ENCODE measurements at regions not wholly inside any gene's neighbourhood (a gene's known extent, or its start where the extent isn't known, plus 50 kb on each side); places are given as distances from the start of the nearest gene placed in this dataset.

- no peak for TF ChIP-seq BCLAF1 (IDR thresholded peaks at IDR 0.05)
- TF ChIP-seq ATM (IDR thresholded peaks at IDR 0.05; ENCODE audit: borderline replicate concordance): no peak
- no peak for TF ChIP-seq ZNF264 (CRISPR knock-in tag; IDR thresholded peaks at IDR 0.05)
These were observed 353.3 kb upstream of the CNR1 start (continued) for GRCh38 chr6:88519301-88520016.

- H3K27me3 ChIP-seq (ENCODE audit: control insufficient read depth in 1 of 2, insufficient read depth in 2 of 2, low read length in 2 of 2): no peaks in the 10 kb centered on the region
- ATAC-seq: no peak
- no peaks in the 10 kb centered on the region for H3K79me2 ChIP-seq (ENCODE audit: insufficient read depth, low read length)
- H3K4me3 ChIP-seq (replicated peaks in 1 of 3; ENCODE audit: insufficient read depth in 1 of 3, low read depth in 2 of 3, low read length in 3 of 3): no peak overlapping the region
- no peaks in the 10 kb centered on the region for H4K20me1 ChIP-seq (ENCODE audit: insufficient read depth, low read length)
- no TSS peak for BruUV-seq (replicated peaks)
- H3K4me1 ChIP-seq (ENCODE audit: insufficient read depth, low read length): no peaks in the 10 kb centered on the region
- no peak for FAIRE-seq
- no peaks in the 10 kb centered on the region for H3K36me3 ChIP-seq (replicated peaks in 1 of 2; ENCODE audit: control insufficient read depth in 1 of 2, insufficient read depth in 2 of 2, low read length in 2 of 2)
- CTCF ChIA-PET (ENCODE audit: low intra/inter-chr PET ratio, low total read pairs): no interaction called here
- no peak for DNase-seq (ENCODE audit: low spot score)
- POLR2A ChIA-PET: no interaction called here
- no peaks in the 10 kb centered on the region for H3K9me3 ChIP-seq (ENCODE audit: low read length)
- intact Hi-C loops (cut with micrococcal nuclease; ENCODE audit: unreplicated experiment): no loop called here
- no peak overlapping the region for H3K4me2 ChIP-seq (ENCODE audit: low read depth, low read length)
- H3K9ac ChIP-seq (ENCODE audit: insufficient read depth, low read depth, low read length): no peak overlapping the region
- H2AFZ ChIP-seq (ENCODE audit: low read length): no peak overlapping the region
- in situ Hi-C loops (cut with HindIII; ENCODE audit: extremely low pct_ligation_motif_present, low pct_unique_long_range_greater_than_20kb): no loop called here
- no peak overlapping the region for H3K27ac ChIP-seq (ENCODE audit: extremely low read length, insufficient read depth, low read length)
- 18% methylated on average over 3 of the region's 3 CpGs for WGBS (ENCODE audit: low lambda C conversion rate)
- TF ChIP-seq, protein P1, sequence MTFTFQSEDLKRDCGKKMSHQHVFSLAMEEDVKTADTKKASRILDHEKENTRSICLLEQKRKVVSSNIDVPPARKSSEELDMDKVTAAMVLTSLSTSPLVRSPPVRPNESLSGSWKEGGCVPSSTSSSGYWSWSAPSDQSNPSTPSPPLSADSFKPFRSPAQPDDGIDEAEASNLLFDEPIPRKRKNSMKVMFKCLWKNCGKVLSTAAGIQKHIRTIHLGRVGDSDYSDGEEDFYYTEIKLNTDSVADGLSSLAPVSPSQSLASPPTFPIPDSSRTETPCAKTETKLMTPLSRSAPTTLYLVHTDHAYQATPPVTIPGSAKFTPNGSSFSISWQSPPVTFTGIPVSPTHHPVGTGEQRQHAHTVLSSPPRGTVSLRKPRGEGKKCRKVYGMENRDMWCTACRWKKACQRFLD (CRISPR knock-in tag; IDR thresholded peaks at IDR 0.05; ENCODE audit: borderline replicate concordance): no peak
- TF ChIP-seq, protein P2, sequence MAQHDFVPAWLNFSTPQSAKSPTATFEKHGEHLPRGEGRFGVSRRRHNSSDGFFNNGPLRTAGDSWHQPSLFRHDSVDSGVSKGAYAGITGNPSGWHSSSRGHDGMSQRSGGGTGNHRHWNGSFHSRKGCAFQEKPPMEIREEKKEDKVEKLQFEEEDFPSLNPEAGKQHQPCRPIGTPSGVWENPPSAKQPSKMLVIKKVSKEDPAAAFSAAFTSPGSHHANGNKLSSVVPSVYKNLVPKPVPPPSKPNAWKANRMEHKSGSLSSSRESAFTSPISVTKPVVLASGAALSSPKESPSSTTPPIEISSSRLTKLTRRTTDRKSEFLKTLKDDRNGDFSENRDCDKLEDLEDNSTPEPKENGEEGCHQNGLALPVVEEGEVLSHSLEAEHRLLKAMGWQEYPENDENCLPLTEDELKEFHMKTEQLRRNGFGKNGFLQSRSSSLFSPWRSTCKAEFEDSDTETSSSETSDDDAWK (CRISPR knock-in tag; IDR thresholded peaks at IDR 0.05): no peak
- TF ChIP-seq KDM4B (CRISPR knock-in tag; IDR thresholded peaks at IDR 0.05) (no peak), ZKSCAN8 (CRISPR knock-in tag; IDR thresholded peaks at IDR 0.05; ENCODE audit: borderline replicate concordance) (no peak), MAFF (IDR thresholded peaks at IDR 0.05; ENCODE audit: low read depth, low read length) (peak; percentile 70), ZNF574 (CRISPR knock-in tag; IDR thresholded peaks at IDR 0.05) (no peak), HNRNPK (IDR thresholded peaks at IDR 0.05; ENCODE audit: low read depth, low read length, poor library complexity, severe bottlenecking) (no peak)
- TF ChIP-seq, protein P3, sequence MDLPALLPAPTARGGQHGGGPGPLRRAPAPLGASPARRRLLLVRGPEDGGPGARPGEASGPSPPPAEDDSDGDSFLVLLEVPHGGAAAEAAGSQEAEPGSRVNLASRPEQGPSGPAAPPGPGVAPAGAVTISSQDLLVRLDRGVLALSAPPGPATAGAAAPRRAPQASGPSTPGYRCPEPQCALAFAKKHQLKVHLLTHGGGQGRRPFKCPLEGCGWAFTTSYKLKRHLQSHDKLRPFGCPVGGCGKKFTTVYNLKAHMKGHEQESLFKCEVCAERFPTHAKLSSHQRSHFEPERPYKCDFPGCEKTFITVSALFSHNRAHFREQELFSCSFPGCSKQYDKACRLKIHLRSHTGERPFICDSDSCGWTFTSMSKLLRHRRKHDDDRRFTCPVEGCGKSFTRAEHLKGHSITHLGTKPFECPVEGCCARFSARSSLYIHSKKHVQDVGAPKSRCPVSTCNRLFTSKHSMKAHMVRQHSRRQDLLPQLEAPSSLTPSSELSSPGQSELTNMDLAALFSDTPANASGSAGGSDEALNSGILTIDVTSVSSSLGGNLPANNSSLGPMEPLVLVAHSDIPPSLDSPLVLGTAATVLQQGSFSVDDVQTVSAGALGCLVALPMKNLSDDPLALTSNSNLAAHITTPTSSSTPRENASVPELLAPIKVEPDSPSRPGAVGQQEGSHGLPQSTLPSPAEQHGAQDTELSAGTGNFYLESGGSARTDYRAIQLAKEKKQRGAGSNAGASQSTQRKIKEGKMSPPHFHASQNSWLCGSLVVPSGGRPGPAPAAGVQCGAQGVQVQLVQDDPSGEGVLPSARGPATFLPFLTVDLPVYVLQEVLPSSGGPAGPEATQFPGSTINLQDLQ (CRISPR knock-in tag; IDR thresholded peaks at IDR 0.05): no peak
These were observed 351.6 kb upstream of the CNR1 start for GRCh38 chr6:88517737-88518136.
